Activated naive CD4-positive, alpha-beta T cell (primary cell): ENCODE measurements at regions not wholly inside any gene's neighbourhood (a gene's known extent, or its start where the extent isn't known, plus 50 kb on each side); places are given as distances from the start of the nearest gene placed in this dataset.

Experiments
- DNase-seq, 4 experiments: peaks; one replicate each; lab custom pipeline; 2025; lab: John Stamatoyannopoulos, UW

DNA sequence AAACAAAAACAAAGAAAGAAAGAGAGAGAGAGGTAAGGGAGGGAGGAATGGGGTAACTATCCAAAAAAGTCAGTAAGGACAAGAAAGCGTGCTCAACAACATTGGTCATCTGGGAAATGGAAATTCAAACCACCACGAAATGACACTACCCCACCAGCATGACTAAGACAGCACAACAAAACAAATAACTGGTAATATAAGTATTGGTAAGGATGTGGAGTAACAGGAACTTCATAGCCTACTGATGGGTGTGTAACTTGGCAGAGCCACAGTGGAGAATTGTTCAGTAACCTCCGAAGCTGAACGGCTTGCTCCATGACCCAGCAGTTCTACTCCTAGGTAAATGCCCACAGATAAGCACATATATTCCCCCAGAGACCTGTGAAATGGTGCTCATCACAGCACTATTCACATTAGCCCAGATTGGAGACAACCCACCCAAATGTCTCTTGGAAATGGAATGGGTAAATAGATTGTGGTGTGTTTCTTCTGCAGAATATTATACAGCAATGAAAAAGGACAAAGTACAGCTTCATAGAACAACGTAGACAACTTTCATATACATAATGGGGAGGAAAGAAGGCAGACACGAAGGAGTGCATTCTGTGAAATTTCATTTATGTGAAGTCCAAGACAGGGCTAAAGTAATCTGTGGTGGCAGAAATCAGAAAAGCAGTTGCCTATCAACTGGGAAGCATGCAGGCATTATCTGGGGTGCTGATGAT, 95.5 kb upstream of the ATP6AP2 start:
- no peak for DNase-seq

DNA sequence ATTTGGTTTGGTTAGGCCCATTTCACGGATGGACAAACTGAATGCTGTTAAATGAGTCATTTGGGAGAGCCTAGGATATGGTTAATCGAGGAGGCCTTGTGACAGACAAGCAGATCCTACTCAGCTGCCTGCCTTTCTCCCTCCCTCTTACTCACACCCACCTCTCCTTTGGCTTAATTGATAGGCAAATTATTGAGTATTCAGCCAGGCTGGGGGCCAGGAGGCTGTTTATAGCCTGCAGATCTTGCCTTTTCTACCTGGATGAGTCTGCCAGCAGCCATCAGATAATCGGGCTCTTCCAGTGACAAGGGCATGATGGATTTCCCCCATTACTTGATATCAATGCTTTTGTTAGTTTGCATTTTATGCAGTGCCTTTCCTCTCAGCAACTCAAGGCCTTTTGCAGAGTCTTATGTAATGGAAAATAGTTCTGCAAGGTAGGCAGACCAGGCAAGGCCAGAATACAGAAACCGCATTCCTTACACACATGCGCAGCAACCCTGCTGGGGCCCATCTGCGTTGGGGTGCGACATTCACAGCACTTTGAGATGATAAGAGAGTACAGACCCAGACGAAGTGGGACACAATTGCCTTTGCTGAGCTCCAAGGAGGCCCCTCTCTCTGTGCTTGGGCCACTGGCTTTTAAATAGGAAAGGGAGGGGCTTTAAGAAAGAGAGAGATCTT, 96.2 kb upstream of the ATP6AP2 start:
- no peak for DNase-seq

DNA sequence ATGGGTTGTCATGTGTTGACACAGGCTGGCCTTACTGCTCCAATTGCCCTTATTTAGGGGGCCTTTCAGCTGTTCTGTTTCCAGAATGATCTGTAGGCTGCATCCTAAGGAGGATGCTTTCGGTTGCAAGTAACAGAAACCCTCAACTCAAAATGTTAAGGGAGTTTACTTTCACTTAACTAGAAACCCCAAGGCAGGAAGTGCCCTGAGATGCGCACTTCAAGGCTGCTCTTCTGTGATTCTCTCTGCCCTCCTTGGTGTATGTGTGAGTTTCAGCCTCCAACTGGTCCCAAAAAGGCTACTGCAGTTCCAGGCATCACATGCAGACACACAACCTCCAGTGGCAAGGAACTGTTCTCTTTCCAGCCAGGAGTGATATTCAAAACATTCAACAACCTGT, 97.3 kb upstream of the ATP6AP2 start:
- no peak for DNase-seq

DNA sequence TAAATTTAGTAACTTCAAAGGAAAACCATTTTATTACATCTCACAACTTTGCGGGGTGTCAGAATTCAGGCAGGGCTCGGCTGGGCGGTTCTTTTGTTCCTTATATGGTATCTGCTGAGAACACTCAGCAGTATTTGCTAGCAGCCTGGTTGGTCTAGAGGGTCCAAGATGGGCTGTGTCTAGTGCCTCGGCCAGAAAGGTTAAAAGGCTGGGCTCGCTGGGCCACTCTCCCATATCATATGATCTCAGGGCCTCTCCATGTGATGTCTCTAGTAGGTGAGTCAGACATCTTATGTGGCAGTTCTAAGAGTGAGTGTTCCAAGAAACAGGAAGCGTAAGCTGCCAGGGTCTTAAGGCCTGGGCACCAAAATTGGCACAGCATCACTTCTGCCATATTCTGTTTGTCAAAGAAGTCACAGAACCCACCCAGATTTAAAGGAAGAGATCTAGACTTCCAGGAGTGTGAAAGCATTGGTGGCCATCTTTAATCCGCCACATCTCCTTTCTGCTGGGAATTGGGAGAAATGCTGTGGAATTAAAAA, 100.9 kb upstream of the ATP6AP2 start:
- no peak for DNase-seq

DNA sequence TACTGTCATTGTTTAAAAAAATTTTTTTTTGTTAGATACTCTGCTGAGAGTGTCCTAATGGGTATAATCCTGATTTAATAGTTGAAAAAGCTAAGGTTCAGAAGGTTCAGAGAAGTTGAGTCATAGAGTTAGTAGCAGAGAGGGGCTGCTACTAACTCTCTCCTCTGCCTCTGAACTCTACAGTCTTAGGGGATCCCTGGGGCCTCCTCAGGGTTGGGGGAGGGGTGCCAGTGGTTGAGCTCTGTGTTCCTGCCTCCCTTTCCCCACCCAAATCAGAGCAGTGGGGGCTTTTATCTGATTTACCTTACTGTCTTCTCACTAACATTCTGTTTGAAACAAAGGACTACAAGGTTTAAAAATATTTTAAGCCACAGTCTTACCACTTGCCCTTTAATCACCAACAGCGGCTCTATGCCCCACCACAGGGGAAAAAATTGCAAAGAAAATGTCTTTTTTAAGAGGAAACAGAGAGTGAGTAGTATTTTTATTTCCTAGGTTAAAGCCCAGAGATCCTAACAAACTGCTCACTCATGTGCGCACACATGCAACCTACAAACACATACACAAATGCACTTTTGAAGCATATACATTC, 102.2 kb upstream of the ATP6AP2 start:
- DNase-seq = no peak

DNA sequence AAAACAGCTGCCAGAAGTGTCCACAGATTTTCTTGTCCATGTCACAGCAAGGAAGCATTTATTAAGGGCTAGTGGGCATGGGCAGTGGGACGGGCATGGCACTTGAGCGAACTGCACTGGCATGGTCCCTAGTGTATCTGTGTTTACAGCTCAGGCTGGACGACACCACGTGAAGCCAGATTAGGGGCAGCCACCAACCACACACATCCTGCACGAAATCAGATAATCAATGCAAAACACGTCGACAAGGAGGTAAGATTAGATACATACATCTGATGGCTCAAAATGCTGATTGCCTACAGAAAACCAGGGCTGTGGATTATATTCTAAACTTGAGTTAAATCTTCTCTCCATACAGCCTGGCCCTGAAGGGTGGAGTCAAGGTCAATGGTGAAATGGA, 103.8 kb upstream of the ATP6AP2 start:
- no peak for DNase-seq

DNA sequence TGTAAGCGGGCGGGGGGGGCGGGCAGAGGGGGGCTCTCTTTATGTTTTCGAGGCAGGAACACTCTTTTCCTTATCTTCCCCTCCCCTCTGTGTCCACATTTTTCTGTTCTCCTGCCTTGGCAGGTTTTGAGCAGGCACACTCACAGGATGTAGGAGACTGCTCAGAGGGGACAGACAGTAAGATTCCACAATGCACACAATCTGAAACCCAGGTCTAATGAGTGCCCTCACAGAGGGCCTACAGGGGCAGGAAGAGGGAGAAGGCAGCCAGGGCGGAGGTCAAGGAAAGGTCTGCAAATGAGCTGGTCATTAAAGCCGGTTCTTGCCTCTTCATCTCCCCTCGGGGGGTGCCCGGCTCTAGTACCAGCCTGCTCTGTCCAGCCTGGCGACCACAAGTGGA, 106.1 kb upstream of the ATP6AP2 start:
- DNase-seq = no peak

DNA sequence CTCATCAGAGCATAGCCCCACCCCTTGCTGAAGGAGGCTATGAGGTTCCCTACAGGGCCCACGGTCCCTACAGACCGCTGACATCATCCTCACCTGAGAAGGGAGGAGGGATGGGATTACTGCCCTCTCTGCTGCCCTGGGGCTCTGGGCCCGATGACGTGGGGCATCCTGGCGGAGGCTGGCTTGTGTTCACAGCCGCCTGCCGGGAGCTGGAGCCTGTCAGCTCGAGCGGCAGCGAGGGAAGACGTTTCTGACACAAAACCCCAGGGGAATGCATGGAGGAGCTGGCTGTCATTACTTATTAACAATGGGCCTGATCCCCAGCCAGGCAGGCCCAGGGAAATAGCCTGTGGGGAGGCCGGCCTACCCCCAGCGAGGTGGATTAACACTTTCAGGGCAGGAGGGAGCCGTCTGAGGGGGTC, 106.6 kb upstream of the ATP6AP2 start:
- no peak for DNase-seq

DNA sequence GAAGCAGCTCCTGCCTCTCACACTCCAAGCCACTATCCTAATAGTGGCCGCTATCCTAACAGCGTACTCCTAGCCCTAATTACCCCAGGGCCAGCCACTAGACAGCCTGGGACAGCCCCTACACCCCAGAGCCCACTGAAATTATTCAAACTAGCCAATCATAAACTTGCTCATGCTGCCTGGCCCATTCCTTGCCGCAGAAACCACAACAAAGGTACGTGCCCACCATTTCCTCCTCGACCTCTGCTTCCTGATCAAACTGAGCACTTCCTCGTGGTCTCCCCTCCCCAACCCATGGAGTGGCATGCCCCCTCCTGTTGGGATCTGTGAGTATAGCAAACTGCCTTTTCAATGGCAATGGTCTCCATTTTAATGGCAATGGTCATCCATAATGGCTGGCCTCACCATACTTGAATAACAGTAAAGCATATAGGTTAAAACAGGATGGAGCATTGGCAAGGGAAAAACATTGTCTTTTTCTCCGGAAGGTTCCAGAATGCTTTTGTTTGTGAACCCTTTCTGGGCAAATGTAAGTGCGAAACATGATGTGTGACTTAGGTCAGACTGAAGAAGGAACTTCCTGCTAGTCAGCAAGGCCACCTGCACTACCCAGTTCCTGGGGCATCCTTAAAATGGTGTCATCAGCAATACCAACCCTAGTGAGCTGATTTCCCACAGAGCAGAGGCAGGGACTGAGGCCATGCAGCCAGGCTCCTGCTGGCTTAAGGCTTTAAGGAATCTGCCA, 107.1 kb upstream of the ATP6AP2 start:
- DNase-seq = no peak

DNA sequence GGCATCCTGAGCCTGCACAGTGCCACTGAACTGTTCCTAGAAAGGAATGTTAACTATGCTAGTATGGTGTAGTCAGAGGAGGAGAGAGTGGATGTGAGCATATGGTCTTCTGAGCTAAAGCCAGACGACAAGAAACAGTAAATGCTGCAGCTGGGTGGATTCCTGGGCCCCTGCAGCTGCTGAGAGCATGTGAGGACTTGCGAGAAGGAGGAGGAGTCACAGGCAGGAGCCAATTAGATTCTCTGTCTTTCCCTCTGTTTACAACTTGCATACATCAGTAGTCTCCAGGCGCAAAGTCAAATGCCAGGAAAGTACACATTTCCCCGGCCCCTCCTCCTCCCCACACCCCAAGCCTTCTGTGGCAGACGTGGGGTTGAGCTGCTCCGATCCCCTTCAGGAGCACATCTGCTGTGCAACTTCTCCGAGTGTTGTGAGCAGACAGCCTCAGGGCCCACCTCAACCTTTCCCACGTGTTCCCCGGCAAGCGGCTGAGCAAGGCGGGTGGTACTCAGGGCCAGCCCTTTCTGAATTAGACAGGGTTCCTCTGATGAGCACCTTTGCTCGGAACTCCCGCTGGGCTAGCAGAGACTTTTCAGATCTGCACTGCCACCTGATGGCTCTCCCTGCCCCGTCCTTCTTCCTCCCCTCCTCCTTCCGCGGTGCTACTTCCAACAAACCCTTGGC, 108.7 kb upstream of the ATP6AP2 start:
- DNase-seq = peak in 1 of 4 experiments; percentile 10

DNA sequence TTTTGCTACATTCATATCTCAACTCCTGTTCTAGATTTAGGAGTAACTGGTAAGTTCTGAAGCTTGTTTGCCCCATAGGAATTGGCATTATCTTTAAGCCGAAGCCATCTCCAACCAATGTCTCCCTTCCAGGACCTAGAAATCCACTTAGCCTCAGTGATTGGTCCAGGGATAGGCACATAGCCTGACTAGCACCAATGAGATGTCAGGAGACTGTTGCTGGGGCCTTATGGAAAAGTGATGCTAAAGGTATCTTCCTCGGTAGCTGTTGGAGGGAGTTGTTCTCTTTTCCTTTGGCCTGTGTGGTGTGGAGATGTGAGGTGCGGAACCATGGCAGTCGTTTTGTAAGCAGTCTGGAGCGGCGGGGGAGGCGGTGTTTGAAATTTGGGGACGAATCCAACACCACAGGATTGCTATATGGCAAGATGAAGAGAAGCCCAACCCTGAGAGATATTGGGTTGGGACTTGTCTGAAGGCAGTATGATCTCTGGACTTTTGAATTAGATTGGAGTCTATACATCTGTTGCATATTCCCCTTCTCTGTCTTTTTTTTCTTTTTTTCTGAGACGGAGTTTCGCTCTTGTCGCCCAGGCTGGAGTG, 109.8 kb upstream of the ATP6AP2 start:
- DNase-seq = no peak

DNA sequence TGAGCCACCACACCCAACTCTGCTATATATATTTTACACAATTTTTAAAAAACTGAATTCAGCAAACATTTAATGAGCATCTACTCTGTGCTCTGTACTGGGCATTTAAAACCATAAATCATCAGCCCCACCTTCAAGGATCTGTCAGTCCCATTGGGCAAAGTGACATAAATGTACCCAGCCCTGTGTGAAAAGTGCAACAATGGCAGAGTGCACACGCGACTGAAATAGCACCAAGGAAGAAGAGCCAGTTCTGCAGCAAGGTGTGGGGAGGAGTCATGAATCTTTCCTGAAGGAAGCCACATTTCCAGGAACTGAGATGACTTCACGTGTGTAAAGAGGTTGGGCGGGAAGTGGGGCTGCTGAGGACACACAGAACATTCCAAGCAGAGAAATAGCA, 111.5 kb upstream of the ATP6AP2 start:
- DNase-seq = no peak

DNA sequence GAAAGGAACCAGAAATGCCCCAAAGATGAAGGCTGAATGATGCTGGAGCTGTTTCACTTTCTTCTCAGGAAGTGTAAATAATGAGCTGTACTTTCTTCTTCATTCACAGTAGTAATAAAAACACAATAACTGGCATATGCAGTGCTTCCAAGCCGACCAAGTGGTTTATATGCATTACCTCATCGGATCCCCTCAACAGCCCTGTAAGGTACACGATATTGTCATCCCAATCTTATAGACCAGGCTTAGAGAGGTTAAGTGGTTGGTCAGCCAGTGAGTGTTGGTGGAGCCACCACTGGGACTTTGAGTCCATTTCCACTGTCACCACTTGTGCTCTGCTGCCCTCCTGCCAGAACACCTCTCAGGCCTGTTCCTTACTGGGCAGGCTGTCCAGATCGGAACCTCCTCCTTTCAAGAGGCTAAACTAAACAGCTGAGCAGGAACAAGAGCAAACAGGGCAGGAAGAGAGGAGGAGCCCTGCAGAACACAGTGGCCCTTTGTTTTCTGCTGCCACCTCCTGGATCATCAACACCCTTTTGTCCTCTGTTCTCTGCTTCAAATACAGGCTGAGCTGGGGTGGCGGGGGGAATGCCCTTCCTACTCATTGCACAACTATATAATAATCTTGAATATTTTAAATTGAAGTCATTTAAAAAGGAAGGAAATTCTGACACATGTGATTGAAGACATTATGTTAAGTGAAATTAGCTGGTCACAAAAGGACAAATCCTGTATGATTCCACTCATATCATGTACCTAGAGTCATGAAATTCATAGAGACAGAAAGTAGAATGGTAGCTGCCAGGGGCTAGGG, 112.5 kb upstream of the ATP6AP2 start:
- DNase-seq = peak in 1 of 4 experiments; percentile 3

DNA sequence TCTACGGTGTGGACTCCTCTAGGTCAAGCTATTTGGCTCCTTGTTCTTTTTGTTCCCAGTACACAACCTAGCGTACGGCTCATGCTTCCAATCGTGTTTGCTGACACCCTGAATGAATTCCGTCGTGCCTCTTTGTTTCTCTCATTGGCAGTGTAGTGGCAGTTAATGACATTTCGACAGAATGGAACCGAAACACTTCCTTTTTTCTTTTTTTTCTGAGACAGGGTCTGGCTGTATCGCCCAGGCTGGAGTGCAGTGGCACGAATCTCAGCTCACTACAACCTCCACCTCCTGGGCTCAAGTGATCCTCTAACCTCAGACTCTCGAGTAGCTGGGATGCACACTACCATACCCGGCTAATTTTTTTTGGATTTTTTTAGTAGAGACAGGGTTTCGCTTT, 113.3 kb upstream of the ATP6AP2 start:
- no peak for DNase-seq

DNA sequence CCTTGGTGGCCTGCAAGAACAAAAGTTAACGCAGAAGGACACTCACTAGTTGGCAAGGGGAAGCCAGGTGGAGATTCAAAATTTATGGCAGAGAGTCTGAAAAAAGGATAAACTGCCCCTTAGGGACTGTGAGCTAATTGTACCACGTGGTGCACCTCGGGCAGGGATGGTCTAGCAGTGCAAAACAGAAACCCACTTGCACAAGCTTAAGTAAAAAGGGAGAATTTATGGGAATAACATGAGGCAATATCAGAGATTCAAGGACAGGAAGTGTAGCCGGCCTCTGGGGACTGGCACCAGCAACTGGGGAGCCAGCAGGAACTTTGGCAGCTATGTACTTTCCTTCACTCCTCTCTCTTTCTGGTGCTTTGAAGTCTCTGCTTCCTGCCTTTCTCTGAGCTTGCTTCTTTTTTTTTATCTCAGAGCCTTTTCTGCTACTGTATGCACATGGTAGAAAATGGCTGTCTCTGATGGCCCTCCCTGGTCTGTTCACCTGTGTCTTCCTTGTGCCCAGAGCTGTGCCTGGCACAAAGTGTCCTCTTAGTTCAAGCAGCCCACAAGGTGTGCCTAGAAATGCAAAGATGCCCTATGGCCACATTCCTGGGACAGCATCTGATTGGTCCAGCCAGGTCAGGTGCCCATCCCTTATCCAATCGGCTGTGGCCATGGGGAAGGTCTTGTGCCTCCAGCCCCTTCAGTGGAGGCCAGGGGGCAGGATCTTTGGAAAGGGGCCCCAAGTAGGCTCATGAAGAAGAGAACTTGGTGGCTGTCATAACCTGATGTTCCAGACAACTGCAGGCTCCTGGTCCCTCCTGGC, 114.8 kb upstream of the ATP6AP2 start:
- no peak for DNase-seq

DNA sequence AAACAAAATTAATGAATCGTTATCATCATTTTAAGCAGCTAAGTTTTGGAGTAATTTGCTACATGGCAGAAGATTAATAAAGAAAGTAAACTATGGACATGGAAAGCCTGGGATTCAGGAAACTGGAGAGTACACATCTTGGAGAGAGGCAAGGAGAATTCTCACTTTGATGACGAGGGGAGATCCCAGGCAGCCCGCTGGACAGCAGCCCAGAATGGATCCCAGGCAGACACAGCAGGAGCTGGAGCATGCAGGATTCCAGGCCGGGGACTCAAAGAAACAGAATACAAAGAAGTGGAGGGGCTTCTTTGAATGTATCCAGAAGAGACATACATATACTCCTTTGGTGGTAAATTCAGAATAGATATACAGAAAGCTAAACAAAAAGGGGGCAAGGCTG, 118.0 kb upstream of the ATP6AP2 start:
- DNase-seq = no peak

DNA sequence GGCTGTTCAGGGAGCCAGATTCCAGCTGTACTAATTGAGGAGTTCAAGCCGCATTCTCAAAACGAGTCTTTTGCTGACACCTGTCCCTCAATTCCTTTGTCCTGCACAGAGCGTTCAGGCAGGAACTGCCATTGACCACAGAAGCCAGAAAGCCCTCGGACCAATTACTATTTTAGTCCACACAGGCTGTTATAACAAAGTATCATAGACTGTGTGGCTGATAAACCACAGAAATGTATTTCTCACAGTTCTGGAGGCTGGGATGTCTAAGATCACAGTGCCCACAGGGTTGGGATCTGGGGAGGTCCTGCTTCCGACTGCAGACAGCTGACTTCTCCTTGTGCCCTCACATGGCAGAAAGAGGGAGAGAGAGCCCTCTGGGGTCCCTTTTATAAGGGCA, 119.8 kb upstream of the ATP6AP2 start:
- DNase-seq = no peak

DNA sequence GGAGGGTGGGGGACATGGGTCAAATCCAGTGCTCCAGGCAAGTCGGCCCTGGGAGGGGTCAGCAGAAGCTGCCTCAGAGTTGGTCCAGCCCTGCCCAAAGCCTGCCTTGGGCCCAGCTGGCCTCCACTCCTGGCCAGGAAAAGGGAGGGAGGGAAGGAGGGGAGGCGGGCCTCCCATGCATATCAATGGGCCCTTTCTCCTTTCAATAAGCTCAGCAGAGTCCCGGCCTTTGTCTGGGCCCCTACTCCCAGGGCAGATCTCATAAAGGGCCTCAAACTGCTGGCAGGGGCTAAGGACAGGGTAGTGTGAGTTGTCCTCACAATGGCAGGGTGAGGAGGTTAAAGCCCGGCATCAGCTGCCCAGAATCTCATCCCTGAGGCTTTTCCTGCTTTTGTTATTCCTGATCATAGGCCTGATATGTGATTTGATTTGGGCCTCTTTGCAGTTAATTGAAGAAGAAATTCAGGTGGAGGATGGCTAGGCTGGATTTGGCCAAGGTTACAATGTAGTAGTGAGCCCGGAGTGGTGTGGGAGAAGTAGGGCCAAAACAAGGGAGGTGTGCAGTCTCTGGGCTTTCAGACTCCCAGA, 121.1 kb upstream of the ATP6AP2 start:
- DNase-seq = no peak

DNA sequence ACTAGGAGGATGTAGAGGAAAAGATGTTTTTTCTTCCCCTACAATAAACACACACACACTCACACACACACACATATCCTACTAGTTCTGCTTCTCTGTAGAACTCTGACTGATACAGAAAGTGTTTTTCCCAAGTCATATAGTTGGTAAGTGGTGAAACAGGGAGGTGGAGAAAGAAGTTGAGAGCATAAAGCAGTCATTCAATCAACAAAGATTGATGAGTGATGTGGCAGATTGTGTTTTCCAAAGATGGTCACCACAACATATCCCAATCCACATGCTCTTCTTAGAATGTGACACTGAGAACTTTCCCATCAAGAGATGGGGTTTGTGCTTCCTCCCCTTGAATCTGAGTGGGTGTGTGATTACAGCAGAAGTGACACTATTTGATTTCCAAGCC, 123.4 kb upstream of the ATP6AP2 start:
- DNase-seq = no peak
